SK-N-MC (cell line): ENCODE measurements at regions not wholly inside any gene's neighbourhood (a gene's known extent, or its start where the extent isn't known, plus 50 kb on each side); places are given as distances from the start of the nearest gene placed in this dataset.

Source experiments
- EZH2 ChIP-seq: fragments of 200-600 bp; sonication (generic); IDR thresholded peaks from one replicate; pipeline ENCODE4 v1.6.1; 2017; ENCODE audit warnings: antibody characterized with exemption
- FOXP2 ChIP-seq: optimal IDR thresholded peaks from 2 replicates; pipeline ENCODE3; 2011; ENCODE audit warnings: mild to moderate bottlenecking, moderate library complexity; ENCODE audit not compliant: insufficient read depth; ENCODE audit errors: extremely low read length, control extremely low read depth
- POLR2AphosphoS5 ChIP-seq: IDR thresholded peaks from 2 replicates; pipeline ENCODE4 v1.6.1; 2012; ENCODE audit warnings: mild to moderate bottlenecking, low read depth, low read length, borderline replicate concordance

- TF ChIP-seq EZH2 (no peak), POLR2AphosphoS5 (no peak), FOXP2 (no peak)
Measured at GRCh38 chr18:71223486-71223885, 934.6 kb downstream of the SOCS6 start.
